ENCODE measurements at regions not wholly inside any gene's neighbourhood (a gene's known extent, or its start where the extent isn't known, plus 50 kb on each side); places are given as distances from the start of the nearest gene placed in this dataset.

GRCh38 chr10:78649429-78649828, 419.3 kb upstream of the ZMIZ1 start:
- Mint-ChIP-seq H3K36me3 (ENCODE audit: low read depth) (no peaks in the 10 kb centered on the region), H3K27me3 (ENCODE audit: low read depth) (peaks cover 8% of the 10 kb centered on the region), H3K27ac (no peak overlapping the region), H3K4me3 (no peak overlapping the region), H3K4me1 (ENCODE audit: low read depth) (no peaks in the 10 kb centered on the region), H3K9me3 (no peaks in the 10 kb centered on the region)
- DNase-seq (ENCODE audit: low spot score) = no peak

GRCh38 chr10:78650122-78650521, 418.6 kb upstream of the ZMIZ1 start:
- no peak for DNase-seq (ENCODE audit: low spot score)
- H3K27ac Mint-ChIP-seq = no peak overlapping the region
- H3K4me1 Mint-ChIP-seq (ENCODE audit: low read depth) = no peaks in the 10 kb centered on the region
- H3K36me3 Mint-ChIP-seq (ENCODE audit: low read depth) = no peaks in the 10 kb centered on the region
- H3K4me3 Mint-ChIP-seq = no peak overlapping the region
- peaks cover 8% of the 10 kb centered on the region for H3K27me3 Mint-ChIP-seq (ENCODE audit: low read depth)
- H3K9me3 Mint-ChIP-seq = no peaks in the 10 kb centered on the region

- H3K4me3 Mint-ChIP-seq = no peak overlapping the region
- peaks cover 8% of the 10 kb centered on the region for H3K27me3 Mint-ChIP-seq (ENCODE audit: low read depth)
- H3K27ac Mint-ChIP-seq = no peak overlapping the region
- H3K9me3 Mint-ChIP-seq = no peaks in the 10 kb centered on the region
- no peaks in the 10 kb centered on the region for H3K4me1 Mint-ChIP-seq (ENCODE audit: low read depth)
- no peaks in the 10 kb centered on the region for H3K36me3 Mint-ChIP-seq (ENCODE audit: low read depth)
- no peak for DNase-seq (ENCODE audit: low spot score)
Observed at GRCh38 chr10:78651287-78651686, 417.5 kb upstream of the ZMIZ1 start.

GRCh38 chr10:78653555-78653954, 415.2 kb upstream of the ZMIZ1 start:
- Mint-ChIP-seq H3K4me3 (no peak overlapping the region), H3K36me3 (ENCODE audit: low read depth) (no peaks in the 10 kb centered on the region), H3K9me3 (no peaks in the 10 kb centered on the region), H3K4me1 (ENCODE audit: low read depth) (no peaks in the 10 kb centered on the region), H3K27me3 (ENCODE audit: low read depth) (peaks cover 8% of the 10 kb centered on the region), H3K27ac (no peak overlapping the region)
- no peak for DNase-seq (ENCODE audit: low spot score)

GRCh38 chr10:78654047-78654590, 414.6 kb upstream of the ZMIZ1 start:
- no peak overlapping the region for H3K27ac Mint-ChIP-seq
- H3K27me3 Mint-ChIP-seq (ENCODE audit: low read depth) = peaks cover 8% of the 10 kb centered on the region
- no peaks in the 10 kb centered on the region for H3K9me3 Mint-ChIP-seq
- DNase-seq (ENCODE audit: low spot score) = no peak
- no peaks in the 10 kb centered on the region for H3K4me1 Mint-ChIP-seq (ENCODE audit: low read depth)
- H3K36me3 Mint-ChIP-seq (ENCODE audit: low read depth) = no peaks in the 10 kb centered on the region
- H3K4me3 Mint-ChIP-seq = no peak overlapping the region

- no peak overlapping the region for H3K27ac Mint-ChIP-seq
- H3K9me3 Mint-ChIP-seq = no peaks in the 10 kb centered on the region
- H3K27me3 Mint-ChIP-seq (ENCODE audit: low read depth) = peaks cover 3% of the 10 kb centered on the region
- DNase-seq (ENCODE audit: low spot score) = no peak
- H3K4me3 Mint-ChIP-seq = no peak overlapping the region
- no peaks in the 10 kb centered on the region for H3K36me3 Mint-ChIP-seq (ENCODE audit: low read depth)
- H3K4me1 Mint-ChIP-seq (ENCODE audit: low read depth) = no peaks in the 10 kb centered on the region
Observed at GRCh38 chr10:78655979-78656378, 412.8 kb upstream of the ZMIZ1 start.

- Mint-ChIP-seq H3K36me3 (ENCODE audit: low read depth) (no peaks in the 10 kb centered on the region), H3K9me3 (no peaks in the 10 kb centered on the region), H3K4me1 (ENCODE audit: low read depth) (no peaks in the 10 kb centered on the region), H3K27me3 (ENCODE audit: low read depth) (peaks cover 1% of the 10 kb centered on the region), H3K27ac (no peak overlapping the region), H3K4me3 (no peak overlapping the region)
- no peak for DNase-seq (ENCODE audit: low spot score)
Observed at GRCh38 chr10:78656417-78657162, 412.2 kb upstream of the ZMIZ1 start.

GRCh38 chr10:78657163-78657861, 411.5 kb upstream of the ZMIZ1 start:
- Mint-ChIP-seq H3K36me3 (ENCODE audit: low read depth) (no peaks in the 10 kb centered on the region), H3K4me1 (ENCODE audit: low read depth) (no peaks in the 10 kb centered on the region), H3K27ac (no peak overlapping the region), H3K27me3 (ENCODE audit: low read depth) (no peaks in the 10 kb centered on the region), H3K4me3 (no peak overlapping the region), H3K9me3 (no peaks in the 10 kb centered on the region)
- DNase-seq (ENCODE audit: low spot score) = peak; percentile 40

- H3K9me3 Mint-ChIP-seq = no peaks in the 10 kb centered on the region
- no peak overlapping the region for H3K4me3 Mint-ChIP-seq
- no peaks in the 10 kb centered on the region for H3K36me3 Mint-ChIP-seq (ENCODE audit: low read depth)
- H3K27me3 Mint-ChIP-seq (ENCODE audit: low read depth) = no peaks in the 10 kb centered on the region
- H3K27ac Mint-ChIP-seq = no peak overlapping the region
- no peak for DNase-seq (ENCODE audit: low spot score)
- H3K4me1 Mint-ChIP-seq (ENCODE audit: low read depth) = no peaks in the 10 kb centered on the region
Observed at GRCh38 chr10:78657862-78658165, 411.0 kb upstream of the ZMIZ1 start.

GRCh38 chr10:78658645-78659597, 409.8 kb upstream of the ZMIZ1 start:
- H3K27me3 Mint-ChIP-seq (ENCODE audit: low read depth) = no peaks in the 10 kb centered on the region

GRCh38 chr10:78659598-78659967, 409.2 kb upstream of the ZMIZ1 start:
- H3K36me3 Mint-ChIP-seq (ENCODE audit: low read depth) = no peaks in the 10 kb centered on the region
- H3K4me1 Mint-ChIP-seq (ENCODE audit: low read depth) = no peaks in the 10 kb centered on the region
- H3K27me3 Mint-ChIP-seq (ENCODE audit: low read depth) = no peaks in the 10 kb centered on the region
- DNase-seq (ENCODE audit: low spot score) = no peak
- H3K9me3 Mint-ChIP-seq = no peaks in the 10 kb centered on the region
- no peak overlapping the region for H3K27ac Mint-ChIP-seq
- H3K4me3 Mint-ChIP-seq = no peak overlapping the region

More at GRCh38 chr10:78658645-78659597, 409.8 kb upstream of the ZMIZ1 start:
- DNase-seq (ENCODE audit: low spot score) = no peak
- no peaks in the 10 kb centered on the region for H3K36me3 Mint-ChIP-seq (ENCODE audit: low read depth)
- H3K9me3 Mint-ChIP-seq = no peaks in the 10 kb centered on the region
- no peak overlapping the region for H3K27ac Mint-ChIP-seq
- H3K4me1 Mint-ChIP-seq (ENCODE audit: low read depth) = no peaks in the 10 kb centered on the region
- no peak overlapping the region for H3K4me3 Mint-ChIP-seq

- Mint-ChIP-seq H3K9me3 (peaks cover 10% of the 10 kb centered on the region), H3K27ac (no peak overlapping the region), H3K4me3 (no peak overlapping the region), H3K36me3 (ENCODE audit: low read depth) (no peaks in the 10 kb centered on the region), H3K4me1 (ENCODE audit: low read depth) (no peaks in the 10 kb centered on the region), H3K27me3 (ENCODE audit: low read depth) (no peaks in the 10 kb centered on the region)
- DNase-seq (ENCODE audit: low spot score) = no peak
Observed at GRCh38 chr10:78660446-78661106, 408.2 kb upstream of the ZMIZ1 start.

GRCh38 chr10:78663721-78664120, 405.0 kb upstream of the ZMIZ1 start:
- Mint-ChIP-seq H3K4me3 (no peak overlapping the region), H3K9me3 (peaks cover 10% of the 10 kb centered on the region), H3K4me1 (ENCODE audit: low read depth) (no peaks in the 10 kb centered on the region), H3K27ac (no peak overlapping the region), H3K36me3 (ENCODE audit: low read depth) (no peaks in the 10 kb centered on the region), H3K27me3 (ENCODE audit: low read depth) (peaks cover 3% of the 10 kb centered on the region)
- no peak for DNase-seq (ENCODE audit: low spot score)

Measured in T-helper 2 cell treated with Interferon-gamma antibody and Interleukin-4, amounts not matched to agents 5 μg/mL and 100 μg/mL, for 36 hours (primary cell).